NCI-H1694 (cell line): ENCODE measurements at regions not wholly inside any gene's neighbourhood (a gene's known extent, or its start where the extent isn't known, plus 50 kb on each side); places are given as distances from the start of the nearest gene placed in this dataset.

Source experiments
- DNase-seq: peaks from one replicate; lab custom pipeline; 2025; lab: John Stamatoyannopoulos, UW

DNA sequence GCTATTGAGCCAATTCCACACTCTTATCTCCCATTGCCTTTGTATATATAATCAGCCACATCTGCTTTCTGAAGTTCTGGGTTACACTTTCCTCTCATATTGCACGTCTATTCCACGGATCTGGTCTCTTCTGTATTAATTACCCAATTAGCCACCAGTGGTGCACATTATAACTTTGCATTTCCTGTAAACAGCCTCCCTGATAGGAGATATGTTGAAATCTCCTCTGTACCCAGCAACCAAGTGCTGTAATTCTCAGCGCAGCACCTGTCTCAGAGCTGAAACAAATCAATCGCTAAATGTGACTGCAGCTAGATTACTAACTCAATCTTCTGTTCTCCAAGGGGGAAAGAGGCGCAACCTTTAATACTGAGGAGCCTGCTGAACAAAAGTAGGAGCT, 326.4 kb downstream of the SLITRK2 start:
- no peak for DNase-seq

DNA sequence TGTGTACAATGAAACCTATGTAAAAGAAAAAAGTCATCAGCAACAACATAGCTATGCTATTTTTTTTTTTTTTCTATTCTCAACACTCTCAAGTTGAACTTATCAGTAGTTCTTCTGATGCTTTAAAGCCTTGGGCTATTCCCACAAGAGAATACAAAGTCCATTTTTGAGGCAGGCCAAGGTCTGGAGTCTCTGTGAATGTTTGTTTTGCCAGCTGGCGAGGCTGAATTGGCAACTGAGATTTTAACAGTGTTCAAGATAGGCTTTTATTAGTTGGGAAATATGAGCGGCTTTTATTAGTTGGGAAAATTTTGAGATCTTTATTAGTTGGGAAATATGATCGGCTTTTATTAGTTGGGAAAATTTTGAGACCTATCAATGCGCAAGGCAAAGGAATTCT, 336.6 kb downstream of the SLITRK2 start:
- DNase-seq = no peak

GRCh38 chrX:146160443-146161203, 343.0 kb downstream of the SLITRK2 start:
- no peak for DNase-seq

GRCh38 chrX:146173742-146174141, 356.1 kb downstream of the SLITRK2 start:
- no peak for DNase-seq

GRCh38 chrX:146181858-146182257, 364.2 kb downstream of the SLITRK2 start:
- no peak for DNase-seq

DNA sequence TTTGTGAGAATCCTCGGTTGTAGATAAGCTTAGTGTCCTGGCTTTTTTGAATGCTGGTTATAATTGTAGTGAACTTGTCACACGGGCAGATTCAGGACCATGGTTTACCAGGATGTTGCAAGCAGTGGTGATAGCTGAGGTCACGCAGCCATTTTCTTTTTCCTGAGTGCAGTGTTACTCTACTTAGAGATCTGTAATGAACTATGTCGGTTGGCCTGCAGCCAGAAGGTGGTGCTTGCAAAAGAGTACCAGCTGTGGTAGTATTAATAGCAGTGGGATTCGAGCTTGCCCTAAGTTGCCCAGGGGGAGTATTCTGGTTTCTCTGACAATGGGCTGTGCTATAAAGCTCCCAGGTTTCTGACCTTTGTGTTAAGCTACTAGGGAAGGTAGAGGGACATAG, 368.9 kb downstream of the SLITRK2 start:
- DNase-seq = peak; percentile 34

- DNase-seq = no peak
These were observed 371.7 kb downstream of the SLITRK2 start for GRCh38 chrX:146189371-146189770.

- DNase-seq = no peak
These were observed 391.2 kb downstream of the SLITRK2 start for GRCh38 chrX:146208821-146209220.

DNA sequence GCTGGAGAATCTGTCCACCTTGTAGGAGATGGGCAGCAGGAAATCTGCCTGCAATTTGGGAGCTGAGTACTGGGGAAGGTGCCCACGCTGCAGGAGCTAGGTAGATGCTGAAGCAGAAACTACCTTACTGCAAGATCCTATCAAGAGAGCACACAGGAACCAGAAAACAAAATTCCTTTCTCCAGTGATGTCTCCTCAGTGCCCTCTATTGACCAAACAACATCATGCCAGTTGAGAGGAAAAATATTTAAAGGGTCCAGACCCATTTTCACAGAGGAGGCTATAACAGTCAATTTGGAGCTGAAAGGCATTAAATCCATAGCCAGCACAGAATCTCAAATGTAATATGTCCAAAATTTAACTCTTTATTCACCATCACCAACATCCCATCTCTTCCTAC, 406.8 kb downstream of the SLITRK2 start:
- DNase-seq = no peak

DNA sequence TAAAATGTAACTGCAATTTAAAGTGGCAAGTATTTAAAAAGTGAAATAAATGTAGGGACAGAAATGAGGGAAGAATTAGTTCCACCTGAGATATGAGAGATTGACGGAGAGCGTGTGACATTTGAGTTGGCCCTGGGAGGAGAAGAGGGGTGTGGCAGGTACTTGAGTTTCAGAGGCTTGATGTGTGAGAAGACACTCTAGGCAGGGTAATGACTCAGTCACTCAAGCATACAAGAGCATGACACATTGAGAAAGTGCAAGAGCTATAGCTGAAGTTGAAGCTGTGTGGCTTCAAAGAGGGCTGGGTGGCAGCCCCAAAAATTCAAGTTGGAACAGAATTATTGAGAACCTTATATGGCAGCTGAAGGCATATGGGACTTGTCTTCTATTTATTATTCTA, 420.5 kb downstream of the SLITRK2 start:
- no peak for DNase-seq

GRCh38 chrX:146241902-146242301, 424.3 kb downstream of the SLITRK2 start:
- DNase-seq = no peak

DNA sequence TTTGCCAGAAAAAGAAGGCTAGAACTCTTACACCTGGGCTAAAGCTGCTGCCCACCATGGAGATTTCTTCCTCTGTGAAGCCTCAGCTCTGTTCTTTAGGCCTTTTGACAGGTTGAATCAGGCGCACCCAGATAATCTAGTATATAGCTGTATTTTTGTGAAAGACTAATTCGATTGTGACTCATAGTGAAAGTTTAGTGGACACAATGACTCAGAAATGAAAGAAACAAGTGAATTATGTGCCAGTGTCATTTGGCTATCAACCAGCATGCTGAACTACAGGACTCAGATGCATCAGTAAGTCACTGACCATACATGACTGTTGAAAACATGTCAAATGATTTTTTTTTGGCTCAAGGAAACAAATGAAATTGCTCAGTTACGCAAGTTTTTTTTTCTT, 425.4 kb downstream of the SLITRK2 start:
- no peak for DNase-seq

DNA sequence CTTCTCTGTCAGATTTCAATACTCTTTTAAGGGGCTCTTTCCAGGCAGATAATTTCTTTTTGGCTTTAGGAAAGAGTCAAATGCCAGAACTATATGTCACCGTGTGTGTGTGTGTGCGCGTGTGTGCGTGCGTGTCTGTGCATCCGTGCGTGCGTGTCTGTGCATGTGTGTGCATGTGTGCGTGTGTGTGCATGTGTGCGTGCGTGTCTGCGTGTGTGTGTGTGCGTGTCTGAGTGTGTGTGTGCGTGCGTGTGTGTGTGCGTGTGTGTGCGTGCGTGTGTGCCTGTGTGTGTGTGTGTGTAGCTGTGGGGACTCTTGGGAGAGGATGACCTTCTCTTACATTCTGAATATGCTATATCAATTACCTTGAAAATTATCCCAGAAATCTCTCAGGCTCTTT, 441.6 kb downstream of the SLITRK2 start:
- no peak for DNase-seq

DNA sequence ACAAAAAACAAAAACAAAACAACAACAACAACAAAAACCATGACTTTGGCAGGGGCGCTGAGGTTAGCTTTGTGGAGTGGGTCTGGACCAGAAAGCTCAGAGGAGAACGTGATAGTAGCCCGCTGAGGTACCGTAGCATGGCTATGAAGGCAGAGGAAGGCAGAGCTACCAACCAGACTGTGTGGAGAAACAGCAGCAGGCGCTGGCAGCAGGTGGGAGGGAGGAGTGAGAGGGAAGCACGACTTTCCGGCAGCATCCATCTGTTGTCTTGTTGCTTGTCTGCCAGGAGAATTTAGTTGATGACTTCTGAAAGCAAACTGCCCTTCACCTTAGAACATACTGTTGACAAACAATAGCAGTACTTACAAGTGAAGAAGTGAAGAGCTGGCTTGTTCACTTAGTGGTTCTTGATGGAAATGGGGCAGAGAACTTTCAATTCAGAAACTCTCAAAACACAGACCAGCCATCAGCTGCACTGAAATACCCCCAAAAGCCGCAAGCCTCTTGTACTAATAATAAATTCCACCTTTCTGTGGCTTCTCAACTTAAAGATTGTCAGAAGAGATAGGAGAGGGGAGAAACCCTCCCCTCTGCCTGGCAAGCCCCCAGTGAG, 447.2 kb downstream of the SLITRK2 start:
- peak; percentile 78 for DNase-seq

DNA sequence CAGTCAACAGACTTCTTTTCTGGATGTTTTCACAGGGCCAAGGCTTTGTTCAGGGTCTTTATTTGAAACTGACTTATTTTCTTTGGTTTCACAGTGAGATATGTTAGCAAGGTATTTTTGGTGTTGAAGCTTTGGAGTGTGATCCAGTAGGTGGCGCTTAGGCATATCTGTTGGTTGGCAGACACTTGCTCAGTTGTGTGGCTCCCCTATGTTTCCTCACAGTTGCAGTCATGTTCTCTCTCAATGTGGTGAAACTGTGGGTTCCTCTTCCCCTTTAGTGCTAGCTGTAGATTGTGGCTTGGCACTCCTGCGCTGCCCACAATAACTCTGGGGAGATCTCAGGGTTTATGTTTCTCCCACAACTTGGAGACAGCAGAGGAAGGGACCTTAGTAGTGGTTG, 460.8 kb downstream of the SLITRK2 start:
- DNase-seq = no peak
